ENCODE measurements at regions not wholly inside any gene's neighbourhood (a gene's known extent, or its start where the extent isn't known, plus 50 kb on each side); places are given as distances from the start of the nearest gene placed in this dataset.
A peak's percentile ranks its signal among the peaks of the same experiment; 100 is the strongest.

GRCh38 chr7:16293669-16294425 is 127.5 kb downstream of the CRPPA start:
- Histone ChIP-seq H3K27me3 (replicated peaks) (no peaks in the 10 kb centered on the region), H3K4me3 (ENCODE audit: low read depth, low read length) (no peak overlapping the region), H3K27ac (no peak overlapping the region), H3K36me3 (replicated peaks) (no peaks in the 10 kb centered on the region)
- DNase-seq = no peak
- in situ Hi-C loops (cut with HindIII; ENCODE audit: low pct_ligation_motif_present, low sequenced_read_pairs) = no loop called here
- TF ChIP-seq CTCF (IDR thresholded peaks at IDR 0.05; ENCODE audit: low read depth, low read length, missing control alignments) = no peak

GRCh38 chr7:16284581-16284980 is 136.8 kb downstream of the CRPPA start:
- H3K27ac ChIP-seq = no peak overlapping the region
- H3K27me3 ChIP-seq (replicated peaks) = no peaks in the 10 kb centered on the region
- in situ Hi-C loops (cut with HindIII; ENCODE audit: low pct_ligation_motif_present, low sequenced_read_pairs) = no loop called here
- H3K4me3 ChIP-seq (ENCODE audit: low read depth, low read length) = no peak overlapping the region
- DNase-seq = no peak
- TF ChIP-seq CTCF (IDR thresholded peaks at IDR 0.05; ENCODE audit: low read depth, low read length, missing control alignments) = no peak
- no peaks in the 10 kb centered on the region for H3K36me3 ChIP-seq (replicated peaks)

- DNase-seq = no peak
- in situ Hi-C loops (cut with HindIII; ENCODE audit: low pct_ligation_motif_present, low sequenced_read_pairs) = no loop called here
- Histone ChIP-seq H3K27ac (no peak overlapping the region), H3K27me3 (replicated peaks) (no peaks in the 10 kb centered on the region), H3K36me3 (replicated peaks) (no peaks in the 10 kb centered on the region), H3K4me3 (ENCODE audit: low read depth, low read length) (no peak overlapping the region)
- no peak for TF ChIP-seq CTCF (IDR thresholded peaks at IDR 0.05; ENCODE audit: low read depth, low read length, missing control alignments)
Observed at GRCh38 chr7:16278167-16278787, 143.1 kb downstream of the CRPPA start.

- in situ Hi-C loops (cut with HindIII; ENCODE audit: low pct_ligation_motif_present, low sequenced_read_pairs) = no loop called here
- no peaks in the 10 kb centered on the region for H3K36me3 ChIP-seq (replicated peaks)
- peak; percentile 13 for DNase-seq
- no peak for TF ChIP-seq CTCF (IDR thresholded peaks at IDR 0.05; ENCODE audit: low read depth, low read length, missing control alignments)
- H3K27ac ChIP-seq = no peak overlapping the region
- no peaks in the 10 kb centered on the region for H3K27me3 ChIP-seq (replicated peaks)
- H3K4me3 ChIP-seq (ENCODE audit: low read depth, low read length) = no peak overlapping the region
Observed at GRCh38 chr7:16271990-16272665, 149.2 kb downstream of the CRPPA start.

- H3K36me3 ChIP-seq (replicated peaks) = no peaks in the 10 kb centered on the region
- no peak overlapping the region for H3K4me3 ChIP-seq (ENCODE audit: low read depth, low read length)
- H3K27me3 ChIP-seq (replicated peaks) = no peaks in the 10 kb centered on the region
- no peak overlapping the region for H3K27ac ChIP-seq
- no peak for TF ChIP-seq CTCF (IDR thresholded peaks at IDR 0.05; ENCODE audit: low read depth, low read length, missing control alignments)
- in situ Hi-C loops (cut with HindIII; ENCODE audit: low pct_ligation_motif_present, low sequenced_read_pairs) = no loop called here
- no peak for DNase-seq
Observed at GRCh38 chr7:16271355-16271915, 149.9 kb downstream of the CRPPA start.
